Parathyroid adenoma (tissue), 2 donors: ENCODE measurements at regions not wholly inside any gene's neighbourhood (a gene's known extent, or its start where the extent isn't known, plus 50 kb on each side); places are given as distances from the start of the nearest gene placed in this dataset.

Source experiments
- H2AFZ ChIP-seq: fragments of 300-600 bp; sonication (generic); one replicate; pipeline ENCODE4 v1.7.0; 2017; ENCODE audit warnings: antibody characterized with exemption, mild to moderate bottlenecking
- H3K27ac ChIP-seq: fragments of 300-600 bp; sonication (generic); one replicate; pipeline ENCODE4 v1.7.0; 2017
- H3K27me3 ChIP-seq: fragments of 300-600 bp; sonication (generic); one replicate; pipeline ENCODE4 v1.7.0; 2017; ENCODE audit warnings: low read length; ENCODE audit not compliant: control insufficient read depth, insufficient read depth
- H3K36me3 ChIP-seq: fragments of 300-600 bp; sonication (generic); one replicate; pipeline ENCODE4 v1.7.0; 2017; ENCODE audit warnings: low read length; ENCODE audit not compliant: control insufficient read depth, insufficient read depth
- H3K4me1 ChIP-seq: fragments of 300-600 bp; sonication (generic); one replicate; pipeline ENCODE4 v1.7.0; 2017; ENCODE audit warnings: control low read depth
- H3K4me2 ChIP-seq: fragments of 300-600 bp; sonication (generic); one replicate; pipeline ENCODE4 v1.7.0; 2017; ENCODE audit warnings: low read length
- H3K4me3 ChIP-seq: fragments of 300-600 bp; sonication (generic); one replicate; pipeline ENCODE4 v1.7.0; 2017; ENCODE audit warnings: low read depth, low read length
- H3K79me2 ChIP-seq: fragments of 300-600 bp; sonication (generic); one replicate; pipeline ENCODE4 v1.7.0; 2017; ENCODE audit warnings: control low read depth
- H3K9ac ChIP-seq: fragments of 300-600 bp; sonication (generic); one replicate; pipeline ENCODE4 v1.7.0; 2017; ENCODE audit warnings: mild to moderate bottlenecking
- H3K9me3 ChIP-seq: fragments of 300-600 bp; sonication (generic); one replicate; pipeline ENCODE4 v1.7.0; 2017; ENCODE audit warnings: low read length; ENCODE audit not compliant: control insufficient read depth
- CTCF ChIP-seq: fragments of 300-600 bp; sonication (generic); IDR thresholded peaks from one replicate; pipeline ENCODE4 v1.7.0; 2017; ENCODE audit warnings: antibody characterized with exemption, mild to moderate bottlenecking
- donor health status: primary hyperparathyroidism.

DNA sequence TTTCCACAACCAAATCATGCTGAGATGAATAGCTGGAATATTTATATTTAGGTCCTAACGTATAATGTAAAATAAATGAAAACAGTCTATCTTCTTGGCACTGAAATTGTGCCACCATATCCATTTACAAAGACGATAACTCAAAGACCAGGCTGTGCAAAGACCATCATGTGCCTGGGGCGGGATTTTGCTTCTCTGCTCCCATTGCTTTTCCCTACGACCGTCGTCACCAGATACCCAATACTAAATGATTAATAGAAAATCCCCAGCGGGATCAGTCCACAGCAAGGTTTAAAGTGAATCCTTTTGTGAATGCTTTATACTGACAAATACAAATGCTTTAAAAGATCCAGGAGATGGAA lies 194.3 kb upstream of the ARL4C start:
- Histone ChIP-seq H3K9me3 (no peaks in the 10 kb centered on the region), H3K4me3 (no peak overlapping the region), H3K4me2 (no peak overlapping the region), H2AFZ (no peak overlapping the region), H3K27ac (no peak overlapping the region), H3K4me1 (no peaks in the 10 kb centered on the region), H3K79me2 (no peaks in the 10 kb centered on the region), H3K36me3 (no peaks in the 10 kb centered on the region), H3K27me3 (no peaks in the 10 kb centered on the region), H3K9ac (no peak overlapping the region)
- no peak for TF ChIP-seq CTCF

DNA sequence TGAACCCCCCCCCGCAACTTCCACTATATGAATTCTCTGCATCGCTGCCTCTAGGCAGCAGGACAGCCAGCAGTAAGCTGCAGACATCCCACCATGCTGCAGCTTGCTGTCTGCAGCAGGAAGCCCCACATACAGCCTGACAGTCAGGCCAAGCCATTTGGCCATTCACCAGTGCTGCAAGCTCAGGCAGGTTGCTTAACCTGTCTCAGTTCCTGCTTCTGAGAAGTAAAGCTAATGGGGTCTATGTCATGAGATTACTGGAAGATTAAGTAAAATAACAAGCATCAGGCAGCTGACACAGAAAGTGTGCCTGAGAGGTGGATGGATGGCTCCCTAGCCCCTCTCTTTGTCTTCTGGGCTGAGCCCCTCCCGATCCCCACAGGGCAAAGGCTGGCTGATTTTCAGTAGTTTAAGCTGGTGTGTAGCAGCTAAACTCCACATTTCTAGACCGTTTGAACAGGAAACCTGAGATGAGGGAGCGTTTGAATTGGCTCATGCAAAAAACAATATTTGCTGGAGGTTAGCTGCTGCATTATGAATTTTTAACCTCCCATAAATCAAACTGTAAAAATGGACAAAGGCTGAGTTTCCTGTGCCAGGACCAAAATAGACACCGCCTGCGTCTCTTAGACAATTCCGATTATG lies 193.8 kb upstream of the ARL4C start:
- no peak overlapping the region for H3K4me3 ChIP-seq
- H3K27ac ChIP-seq, result no peak overlapping the region
- H3K4me2 ChIP-seq, result no peak overlapping the region
- no peaks in the 10 kb centered on the region for H3K27me3 ChIP-seq
- H3K79me2 ChIP-seq, result no peaks in the 10 kb centered on the region
- no peak for TF ChIP-seq CTCF
- no peaks in the 10 kb centered on the region for H3K4me1 ChIP-seq
- no peak overlapping the region for H2AFZ ChIP-seq
- H3K9me3 ChIP-seq, result no peaks in the 10 kb centered on the region
- H3K9ac ChIP-seq, result no peak overlapping the region
- H3K36me3 ChIP-seq, result no peaks in the 10 kb centered on the region

DNA sequence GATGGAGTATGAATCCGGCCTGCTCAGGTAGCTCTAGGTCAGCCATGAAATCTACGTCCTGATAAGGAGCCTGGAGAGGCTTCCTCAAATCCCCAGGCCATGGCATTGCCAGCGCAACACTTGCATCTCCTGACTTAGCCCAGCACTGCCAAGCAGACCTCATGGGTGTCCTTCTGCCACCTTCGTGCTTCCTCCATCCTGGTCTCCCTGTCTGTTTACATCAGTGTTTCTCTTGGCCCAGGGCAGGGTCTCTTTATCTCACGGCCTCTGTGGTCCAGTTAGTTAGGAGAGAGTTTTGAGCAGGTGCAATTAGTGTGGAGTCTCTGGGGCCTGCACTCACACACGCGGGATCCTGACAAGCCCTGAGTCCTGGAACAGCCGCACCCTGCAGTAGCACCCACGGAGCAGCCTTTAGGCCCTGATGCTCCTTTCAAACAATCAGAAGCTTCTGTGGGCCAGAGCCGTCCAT lies 193.1 kb upstream of the ARL4C start:
- no peak overlapping the region for H3K27ac ChIP-seq
- no peaks in the 10 kb centered on the region for H3K4me1 ChIP-seq
- H3K4me3 ChIP-seq, result no peak overlapping the region
- no peaks in the 10 kb centered on the region for H3K36me3 ChIP-seq
- no peak overlapping the region for H3K9ac ChIP-seq
- H3K79me2 ChIP-seq, result no peaks in the 10 kb centered on the region
- TF ChIP-seq CTCF, result no peak
- no peaks in the 10 kb centered on the region for H3K27me3 ChIP-seq
- no peak overlapping the region for H3K4me2 ChIP-seq
- H2AFZ ChIP-seq, result no peak overlapping the region
- H3K9me3 ChIP-seq, result no peaks in the 10 kb centered on the region

- Histone ChIP-seq H3K27ac (no peak overlapping the region), H3K36me3 (no peaks in the 10 kb centered on the region), H3K9me3 (no peaks in the 10 kb centered on the region), H3K27me3 (no peaks in the 10 kb centered on the region), H3K4me2 (no peak overlapping the region), H3K9ac (no peak overlapping the region), H3K4me3 (no peak overlapping the region), H3K4me1 (no peaks in the 10 kb centered on the region), H2AFZ (no peak overlapping the region), H3K79me2 (no peaks in the 10 kb centered on the region)
- TF ChIP-seq CTCF, result no peak
These were observed 191.0 kb upstream of the ARL4C start for GRCh38 chr2:234687718-234688475.
